Natural killer cell (primary cell): ENCODE measurements at regions not wholly inside any gene's neighbourhood (a gene's known extent, or its start where the extent isn't known, plus 50 kb on each side); places are given as distances from the start of the nearest gene placed in this dataset.

Source experiments
- ATAC-seq, 3 donors: fragments of 150-1000 bp in 2 of 3; fragments of 200-7000 bp in 1 of 3; cut with Tn5 transposase; 1 replicate in 1 of 3; 2 replicates in 2 of 3; pipeline ENCODE4 v1.10.0; 2021; ENCODE audit warnings: mild to moderate bottlenecking in 2 of 3, moderate library complexity in 2 of 3
- DNase-seq, 2 donors: peaks; one replicate each; pipeline versions ENCODE4 v3.0.0 to v3.0.0-alpha.2; 2013 to 2021; ENCODE audit warnings: mixed read lengths in 1 of 2
- H3K27ac ChIP-seq: one replicate; pipeline ENCODE4 v1.5.1; 2013; ENCODE audit warnings: mild to moderate bottlenecking, low read length
- H3K27me3 ChIP-seq: one replicate; pipeline ENCODE4 v1.6.1; 2013; ENCODE audit warnings: low read length; ENCODE audit not compliant: control insufficient read depth, insufficient read depth
- H3K36me3 ChIP-seq: one replicate; pipeline ENCODE4 v1.6.1; 2013; ENCODE audit warnings: low read length; ENCODE audit not compliant: control insufficient read depth, insufficient read depth
- H3K4me1 ChIP-seq: one replicate; pipeline ENCODE4 v1.6.1; 2013; ENCODE audit warnings: low read length; ENCODE audit not compliant: control insufficient read depth, insufficient read depth
- H3K4me3 ChIP-seq: one replicate; pipeline ENCODE4 v1.5.1; 2013; ENCODE audit warnings: low read length
- H3K9me3 ChIP-seq: one replicate; pipeline ENCODE4 v1.6.1; 2013; ENCODE audit warnings: low read length; ENCODE audit not compliant: control insufficient read depth, insufficient read depth
- H3K27ac Mint-ChIP-seq, 2 donors: one replicate each; pipeline ENCODE4 v1.8.0; 2022; ENCODE audit warnings: mild to moderate bottlenecking in 2 of 2, mixed read lengths in 2 of 2, moderate library complexity in 1 of 2
- H3K27me3 Mint-ChIP-seq, 2 donors: one replicate each; pipeline ENCODE4 v1.8.0; 2022; ENCODE audit warnings: low read depth in 2 of 2, mixed read lengths in 2 of 2
- H3K36me3 Mint-ChIP-seq: one replicate; pipeline ENCODE4 v1.8.0; 2022; ENCODE audit warnings: mixed read lengths
- H3K4me1 Mint-ChIP-seq, 2 donors: one replicate each; pipeline ENCODE4 v1.8.0; 2022; ENCODE audit warnings: mixed read lengths in 2 of 2
- H3K4me3 Mint-ChIP-seq: one replicate; pipeline ENCODE4 v1.8.0; 2022; ENCODE audit warnings: mild to moderate bottlenecking, moderate library complexity, mixed read lengths
- H3K9me3 Mint-ChIP-seq, 2 donors: one replicate each; pipeline ENCODE4 v1.8.0; 2022; ENCODE audit warnings: mixed read lengths in 2 of 2
- WGBS: methylation state at CpG from one replicate; pipeline ENCODE4 v1.1.7; 2013; ENCODE audit warnings: missing lambda C conversion rate; ENCODE audit not compliant: insufficient coverage; 5-methylcytosine and 5-hydroxymethylcytosine counted together
- intact Hi-C: fragments of 100-400 bp; cut with micrococcal nuclease; formaldehyde crosslinking; loops from one replicate; pipeline ENCODE4 v1.14.2; 2022
- TF ChIP-seq, protein P1 (sequence below): fragments of 200-600 bp; IDR thresholded peaks from one replicate; pipeline ENCODE4 v1.8.0; 2022; ENCODE audit warnings: antibody characterized with exemption

- Histone ChIP-seq H3K4me1 (no peaks in the 10 kb centered on the region), H3K27me3 (no peaks in the 10 kb centered on the region), H3K9me3 (no peaks in the 10 kb centered on the region), H3K4me3 (no peak overlapping the region), H3K36me3 (no peaks in the 10 kb centered on the region), H3K27ac (no peak overlapping the region)
- ATAC-seq (no peak), DNase-seq (no peak)
- H3K4me1 Mint-ChIP-seq = no peaks in the 10 kb centered on the region
- no peak overlapping the region for H3K4me3 Mint-ChIP-seq
- no peaks in the 10 kb centered on the region for H3K36me3 Mint-ChIP-seq
- intact Hi-C loops = no loop called here
- peaks cover 8 to 22% of the 10 kb centered on the region in 2 donors for H3K9me3 Mint-ChIP-seq
- WGBS = 58% methylated on average over 2 of the region's 2 CpGs
- H3K27ac Mint-ChIP-seq = no peak overlapping the region
- TF ChIP-seq, protein P1, sequence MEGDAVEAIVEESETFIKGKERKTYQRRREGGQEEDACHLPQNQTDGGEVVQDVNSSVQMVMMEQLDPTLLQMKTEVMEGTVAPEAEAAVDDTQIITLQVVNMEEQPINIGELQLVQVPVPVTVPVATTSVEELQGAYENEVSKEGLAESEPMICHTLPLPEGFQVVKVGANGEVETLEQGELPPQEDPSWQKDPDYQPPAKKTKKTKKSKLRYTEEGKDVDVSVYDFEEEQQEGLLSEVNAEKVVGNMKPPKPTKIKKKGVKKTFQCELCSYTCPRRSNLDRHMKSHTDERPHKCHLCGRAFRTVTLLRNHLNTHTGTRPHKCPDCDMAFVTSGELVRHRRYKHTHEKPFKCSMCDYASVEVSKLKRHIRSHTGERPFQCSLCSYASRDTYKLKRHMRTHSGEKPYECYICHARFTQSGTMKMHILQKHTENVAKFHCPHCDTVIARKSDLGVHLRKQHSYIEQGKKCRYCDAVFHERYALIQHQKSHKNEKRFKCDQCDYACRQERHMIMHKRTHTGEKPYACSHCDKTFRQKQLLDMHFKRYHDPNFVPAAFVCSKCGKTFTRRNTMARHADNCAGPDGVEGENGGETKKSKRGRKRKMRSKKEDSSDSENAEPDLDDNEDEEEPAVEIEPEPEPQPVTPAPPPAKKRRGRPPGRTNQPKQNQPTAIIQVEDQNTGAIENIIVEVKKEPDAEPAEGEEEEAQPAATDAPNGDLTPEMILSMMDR = no peak
- no peaks in the 10 kb centered on the region for H3K27me3 Mint-ChIP-seq
Observed at GRCh38 chr11:28582506-28582905, 474.3 kb downstream of the METTL15 start.

DNA sequence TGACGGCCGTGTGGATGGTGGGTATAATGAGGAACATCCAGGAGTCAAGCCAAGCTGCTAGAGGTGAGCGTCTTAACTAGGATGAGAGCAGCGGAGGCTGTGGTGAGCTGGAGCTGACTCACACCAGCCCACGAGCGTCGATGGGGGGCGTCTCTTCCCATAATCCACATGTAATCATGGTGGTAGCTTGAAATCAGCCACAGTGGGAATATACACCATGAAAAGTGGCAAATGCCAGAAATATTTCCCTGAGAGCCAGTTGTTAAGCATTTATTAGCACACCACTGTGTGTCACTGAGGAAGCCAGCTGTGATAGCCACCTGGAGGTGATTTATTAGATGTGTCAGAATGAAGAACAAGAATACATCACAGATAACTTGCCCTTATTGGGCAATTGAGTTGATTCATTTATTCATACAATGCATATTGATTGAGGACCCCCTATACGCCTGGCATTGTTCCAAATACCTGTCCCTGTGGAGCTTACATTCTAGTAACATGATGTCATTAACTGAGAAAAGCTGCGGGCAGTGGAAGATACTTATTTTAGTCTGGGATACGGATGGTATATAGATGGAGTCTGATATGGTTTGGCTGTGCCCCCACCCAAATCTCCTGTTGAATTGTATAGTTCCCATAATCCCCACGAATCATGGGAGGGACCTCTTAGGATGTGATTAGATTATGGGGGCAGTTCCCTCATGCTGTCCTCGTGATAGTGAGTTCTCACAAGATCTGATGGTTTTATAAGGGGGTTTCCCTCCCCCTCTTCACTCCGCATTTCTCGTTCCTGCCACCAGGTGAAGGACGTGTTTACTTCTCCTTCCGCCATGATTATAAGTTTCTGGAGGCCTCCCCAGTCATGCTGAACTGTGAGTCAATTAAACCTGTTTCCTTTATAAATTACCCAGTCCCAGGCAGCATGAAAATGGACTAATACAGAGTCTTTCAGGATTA, 473.4 kb downstream of the METTL15 start:
- H3K4me3 Mint-ChIP-seq = no peak overlapping the region

DNA sequence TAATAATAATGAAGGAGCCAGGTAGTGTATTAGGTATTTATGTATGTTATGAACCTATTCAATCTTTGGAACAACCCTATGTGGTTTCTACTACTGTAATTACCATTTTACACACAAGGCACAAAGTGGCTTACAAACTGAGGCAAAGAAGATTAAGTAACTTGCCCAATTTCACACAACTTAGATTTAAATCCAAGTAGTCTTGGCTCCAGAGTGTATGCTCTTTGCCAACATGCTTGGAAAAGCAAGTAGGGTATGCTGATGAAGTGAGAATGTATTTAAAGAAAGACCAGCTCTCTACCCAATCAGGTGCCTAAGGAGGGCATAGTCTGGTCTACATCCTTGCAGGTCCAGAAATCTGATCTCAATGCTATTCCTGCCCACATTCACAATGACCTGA, 463.2 kb downstream of the METTL15 start:
- H3K4me1 Mint-ChIP-seq = no peaks in the 10 kb centered on the region

More for the DNA sequence above, 473.4 kb downstream of the METTL15 start:
- Mint-ChIP-seq H3K36me3 (no peaks in the 10 kb centered on the region), H3K27me3 (no peaks in the 10 kb centered on the region), H3K9me3 (peaks cover 8 to 19% of the 10 kb centered on the region in 2 donors), H3K4me1 (no peaks in the 10 kb centered on the region), H3K27ac (no peak overlapping the region)
- intact Hi-C loops = no loop called here
- Histone ChIP-seq H3K4me1 (no peaks in the 10 kb centered on the region), H3K9me3 (no peaks in the 10 kb centered on the region), H3K27ac (no peak overlapping the region), H3K27me3 (no peaks in the 10 kb centered on the region), H3K4me3 (no peak overlapping the region), H3K36me3 (no peaks in the 10 kb centered on the region)
- ATAC-seq = no peak
- no peak for DNase-seq
- WGBS = 83% methylated on average over 16 of the region's 17 CpGs
- TF ChIP-seq, protein P1 = no peak

More for the DNA sequence above, 463.2 kb downstream of the METTL15 start:
- H3K27ac ChIP-seq = no peak overlapping the region
- ATAC-seq = no peak
- no peak overlapping the region for H3K27ac Mint-ChIP-seq
- H3K9me3 Mint-ChIP-seq = peaks cover 2 to 10% of the 10 kb centered on the region in 2 donors
- no peaks in the 10 kb centered on the region for H3K4me1 ChIP-seq
- H3K9me3 ChIP-seq = no peaks in the 10 kb centered on the region
- H3K36me3 ChIP-seq = no peaks in the 10 kb centered on the region
- H3K4me3 Mint-ChIP-seq = no peak overlapping the region
- no peak for DNase-seq
- H3K4me3 ChIP-seq = no peak overlapping the region
- TF ChIP-seq, protein P1 = no peak
- no peaks in the 10 kb centered on the region for H3K27me3 ChIP-seq
- no peaks in the 10 kb centered on the region for H3K27me3 Mint-ChIP-seq
- no peaks in the 10 kb centered on the region for H3K36me3 Mint-ChIP-seq
- intact Hi-C loops = no loop called here
